AG09319 (cell line): ENCODE measurements at regions not wholly inside any gene's neighbourhood (a gene's known extent, or its start where the extent isn't known, plus 50 kb on each side); places are given as distances from the start of the nearest gene placed in this dataset.

ENCODE experiments used
- DNase-seq: peaks from one replicate; pipeline ENCODE4 v3.0.0-alpha.2; 2010; ENCODE audit warnings: low read depth; ENCODE audit errors: extremely low read depth
- TF ChIP-seq, protein P1 (sequence below): IDR thresholded peaks from 2 replicates; pipeline ENCODE4 v1.5.1; 2011; ENCODE audit warnings: low read depth, mild to moderate bottlenecking, inconsistent platforms, low read length, moderate library complexity

DNA sequence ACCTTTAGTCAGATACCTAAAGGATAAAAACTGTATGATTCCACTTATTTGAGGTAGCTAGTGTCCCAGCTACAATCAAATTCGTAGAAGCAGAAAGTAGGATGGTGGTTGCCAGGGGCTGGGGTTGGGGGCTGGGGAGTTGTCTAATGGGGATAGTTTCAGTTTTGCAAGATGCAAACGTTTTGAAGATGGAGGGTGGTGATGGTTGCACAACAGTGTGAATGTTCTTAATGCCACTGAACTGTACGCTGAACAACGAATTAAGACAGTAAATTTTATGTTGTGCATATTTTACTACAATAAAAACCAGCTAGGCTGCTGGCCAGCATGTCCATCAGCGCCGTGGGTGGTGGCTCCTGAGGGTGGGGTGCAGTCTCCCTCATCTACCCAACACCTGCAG lies 137.8 kb downstream of the GADD45G start:
- TF ChIP-seq, protein P1, sequence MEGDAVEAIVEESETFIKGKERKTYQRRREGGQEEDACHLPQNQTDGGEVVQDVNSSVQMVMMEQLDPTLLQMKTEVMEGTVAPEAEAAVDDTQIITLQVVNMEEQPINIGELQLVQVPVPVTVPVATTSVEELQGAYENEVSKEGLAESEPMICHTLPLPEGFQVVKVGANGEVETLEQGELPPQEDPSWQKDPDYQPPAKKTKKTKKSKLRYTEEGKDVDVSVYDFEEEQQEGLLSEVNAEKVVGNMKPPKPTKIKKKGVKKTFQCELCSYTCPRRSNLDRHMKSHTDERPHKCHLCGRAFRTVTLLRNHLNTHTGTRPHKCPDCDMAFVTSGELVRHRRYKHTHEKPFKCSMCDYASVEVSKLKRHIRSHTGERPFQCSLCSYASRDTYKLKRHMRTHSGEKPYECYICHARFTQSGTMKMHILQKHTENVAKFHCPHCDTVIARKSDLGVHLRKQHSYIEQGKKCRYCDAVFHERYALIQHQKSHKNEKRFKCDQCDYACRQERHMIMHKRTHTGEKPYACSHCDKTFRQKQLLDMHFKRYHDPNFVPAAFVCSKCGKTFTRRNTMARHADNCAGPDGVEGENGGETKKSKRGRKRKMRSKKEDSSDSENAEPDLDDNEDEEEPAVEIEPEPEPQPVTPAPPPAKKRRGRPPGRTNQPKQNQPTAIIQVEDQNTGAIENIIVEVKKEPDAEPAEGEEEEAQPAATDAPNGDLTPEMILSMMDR, result no peak
- DNase-seq, result no peak

DNA sequence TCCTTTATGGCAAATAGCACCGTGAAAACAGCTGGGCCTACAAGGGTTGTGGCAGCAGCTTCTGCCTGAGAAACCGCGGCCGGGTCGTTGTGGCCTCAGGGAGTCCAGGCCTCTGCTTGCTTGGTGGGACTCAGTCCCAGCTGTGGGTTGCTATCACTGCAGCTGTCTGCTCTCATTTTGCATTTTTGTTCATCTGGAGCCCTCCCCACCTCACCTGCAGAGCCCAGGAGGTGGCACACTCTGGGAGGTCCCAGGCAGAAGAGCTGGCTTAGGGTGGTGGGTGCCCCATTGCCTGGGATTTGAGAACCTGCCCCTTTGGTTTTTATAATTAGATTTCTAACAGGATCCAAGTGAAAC lies 138.4 kb downstream of the GADD45G start:
- no peak for DNase-seq
- TF ChIP-seq, protein P1, result no peak

DNA sequence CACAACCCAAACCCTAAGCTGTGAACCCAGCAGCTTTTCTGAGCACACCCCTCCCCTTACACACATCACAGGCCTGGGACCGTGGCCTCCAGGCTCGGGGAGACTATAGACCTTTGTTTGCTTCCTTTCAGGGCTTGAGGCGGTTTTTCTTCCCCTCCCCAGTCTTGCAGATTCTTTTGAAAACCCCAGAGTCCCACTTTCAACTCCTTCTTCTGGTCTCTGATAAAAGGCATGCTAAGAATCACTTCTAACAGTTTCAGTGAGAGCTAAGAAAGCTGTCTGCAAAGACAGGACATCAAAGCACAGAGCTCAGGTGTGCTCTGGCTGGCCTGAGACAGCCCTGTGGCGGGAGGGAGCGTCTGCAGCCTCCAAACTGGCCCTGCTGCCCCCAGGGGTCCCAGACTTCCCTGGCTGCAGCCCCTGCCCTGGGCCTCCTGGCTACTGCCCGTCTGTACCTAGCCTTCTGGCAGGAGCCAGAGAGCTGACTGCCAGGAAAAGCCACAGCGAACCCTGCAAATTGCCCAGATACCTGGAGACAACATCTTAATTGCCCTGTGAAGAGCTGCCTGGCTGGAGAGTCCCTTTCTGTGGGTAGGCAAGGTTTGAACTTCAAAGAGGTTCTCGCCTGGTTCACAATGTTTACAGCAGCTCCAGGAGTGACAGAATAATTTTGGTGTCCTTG lies 138.9 kb downstream of the GADD45G start:
- TF ChIP-seq, protein P1, result no peak
- DNase-seq, result no peak

DNA sequence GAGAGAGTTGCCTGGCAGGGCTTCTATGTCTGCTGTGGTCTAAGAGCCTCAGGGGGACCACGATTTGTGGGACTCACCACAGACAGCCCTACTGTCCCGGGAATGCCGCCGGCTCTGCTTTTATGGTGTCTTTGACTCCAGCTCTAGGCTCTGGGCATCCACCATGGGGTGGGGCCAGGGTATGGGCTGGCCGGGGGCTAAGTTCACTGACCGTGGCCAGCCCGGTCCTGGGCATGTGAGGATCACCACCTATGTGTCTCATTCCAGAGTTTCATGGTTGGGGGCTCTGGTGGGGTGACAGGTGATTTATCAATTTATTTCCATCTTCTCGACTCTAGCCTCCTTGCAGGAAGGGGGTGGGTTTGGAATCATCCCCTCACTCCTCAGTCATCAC lies 139.4 kb downstream of the GADD45G start:
- TF ChIP-seq, protein P1, result no peak

DNA sequence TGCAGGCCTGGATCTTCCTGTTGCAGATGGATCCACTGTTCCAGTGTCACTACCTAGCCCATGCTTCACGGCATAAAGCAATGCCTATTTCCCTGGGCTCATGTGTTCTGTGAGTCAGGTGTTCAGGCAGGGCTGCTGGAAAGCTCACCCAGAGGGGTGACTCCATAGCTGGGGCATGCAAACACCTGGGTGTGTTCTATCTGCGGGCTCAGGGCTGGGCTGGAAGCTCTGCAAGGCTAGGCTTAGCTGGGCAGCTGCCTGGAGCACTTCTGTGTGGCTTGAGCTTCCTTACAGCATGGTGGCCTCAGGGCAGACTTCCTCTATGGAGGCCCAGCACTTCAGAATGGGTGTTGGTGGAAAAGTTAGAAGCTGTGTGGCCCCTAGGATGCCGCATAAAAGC lies 139.9 kb downstream of the GADD45G start:
- no peak for DNase-seq
- TF ChIP-seq, protein P1, result no peak

More for the DNA sequence above, 139.4 kb downstream of the GADD45G start:
- no peak for DNase-seq

DNA sequence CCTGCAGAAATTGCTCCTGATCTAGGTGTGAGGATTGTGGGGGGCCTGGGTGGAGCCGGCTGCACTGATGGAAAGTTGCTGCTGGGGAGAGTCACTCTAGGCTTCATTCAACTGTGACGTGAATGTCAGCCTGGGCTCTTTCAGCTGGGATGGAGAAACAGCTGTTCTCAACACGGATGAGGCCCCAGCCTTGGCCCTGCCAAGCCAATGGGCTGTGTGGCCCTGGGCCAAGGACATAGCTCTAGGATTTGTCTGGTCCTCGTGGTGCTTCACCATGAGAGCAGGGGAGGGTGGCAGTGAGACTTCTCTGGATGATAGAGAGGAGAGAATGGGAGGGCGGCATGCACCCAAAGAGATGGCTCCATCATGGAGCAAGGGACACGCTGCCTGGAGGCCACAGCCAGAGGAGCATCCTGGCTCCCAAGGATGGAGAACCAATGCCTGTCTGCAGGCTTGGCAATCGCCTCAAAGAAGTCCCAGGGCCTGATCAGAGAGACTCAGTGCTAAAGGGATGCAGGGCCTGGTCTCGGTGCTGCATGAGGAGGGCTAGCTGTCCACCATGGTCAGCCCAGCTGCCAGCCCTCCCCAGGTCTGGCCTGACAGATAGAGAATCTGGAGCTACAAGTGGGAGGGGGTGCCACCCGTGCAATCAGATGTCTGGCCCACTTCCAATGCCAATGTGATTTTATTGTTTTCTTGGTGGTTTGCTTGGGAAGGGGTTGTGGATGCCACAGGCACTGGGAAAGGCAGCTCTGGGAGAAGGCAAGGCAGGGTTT lies 141.0 kb downstream of the GADD45G start:
- no peak for DNase-seq
- TF ChIP-seq, protein P1, result no peak

DNA sequence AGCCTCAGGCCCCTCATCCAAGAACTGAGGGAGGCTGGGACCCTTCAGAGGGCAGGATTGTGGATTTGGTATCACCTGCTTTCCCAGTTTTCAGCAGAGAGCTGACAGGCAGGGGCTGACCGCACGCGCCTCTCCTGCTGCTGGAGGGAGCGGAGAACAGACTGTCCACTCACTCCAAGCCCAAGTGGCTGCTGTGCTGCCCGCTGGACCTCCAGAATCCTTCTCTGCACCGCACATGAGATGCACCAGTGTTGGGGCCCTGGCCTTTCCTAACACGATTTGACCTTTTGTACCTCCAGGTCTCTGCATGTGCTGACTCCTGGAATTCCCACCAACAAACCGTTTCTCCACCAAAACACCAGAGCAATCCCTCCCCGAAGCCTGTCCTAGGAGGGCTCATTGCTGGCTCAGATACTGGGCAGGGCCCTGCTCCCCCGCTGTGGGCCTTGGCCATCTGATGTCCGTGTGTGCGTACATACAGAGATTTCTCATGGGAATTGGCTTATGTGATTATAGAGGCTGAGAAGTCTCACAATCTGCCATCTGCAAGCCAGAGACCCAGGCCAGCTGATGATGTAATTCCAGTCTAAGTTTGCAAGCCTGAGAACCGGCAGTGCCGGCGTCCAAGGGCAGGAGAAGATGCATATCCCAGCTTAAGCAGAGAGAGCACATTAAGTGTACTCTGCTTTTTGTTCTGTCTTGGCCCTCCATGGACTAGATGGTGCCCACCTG lies 141.7 kb downstream of the GADD45G start:
- DNase-seq, result no peak
- TF ChIP-seq, protein P1, result no peak
